ENCODE measurements at regions not wholly inside any gene's neighbourhood (a gene's known extent, or its start where the extent isn't known, plus 50 kb on each side); places are given as distances from the start of the nearest gene placed in this dataset.

- H3K36me3 Mint-ChIP-seq (ENCODE audit: low read depth) = no peaks in the 10 kb centered on the region
- no peak overlapping the region for H3K4me3 Mint-ChIP-seq
- ATAC-seq = no peak
- no peak for TF ChIP-seq CTCF (IDR thresholded peaks at IDR 0.05)
- ChIA-PET POLR2A (no interaction called here), CTCF (interaction anchor here (0.7 kb wide), 2 partner anchors 22 to 119 kb away, joined by 3 read pairs; no protein-coding TSS in a partner anchor)
- no peak overlapping the region for H3K27ac Mint-ChIP-seq
- intact Hi-C loops (cut with micrococcal nuclease) = no loop called here
- no peaks in the 10 kb centered on the region for H3K4me1 Mint-ChIP-seq (ENCODE audit: low read depth)
- peaks cover 15% of the 10 kb centered on the region for H3K27me3 Mint-ChIP-seq
- no peak for DNase-seq
- H3K9me3 Mint-ChIP-seq = no peaks in the 10 kb centered on the region
Observed at GRCh38 chr21:35909456-35910223, 150.7 kb downstream of the SETD4 start.

- H3K4me1 Mint-ChIP-seq (ENCODE audit: low read depth) = no peaks in the 10 kb centered on the region
- intact Hi-C loops (cut with micrococcal nuclease) = no loop called here
- ChIA-PET POLR2A (no interaction called here), CTCF (no interaction called here)
- H3K4me3 Mint-ChIP-seq = no peak overlapping the region
- no peak for TF ChIP-seq CTCF (IDR thresholded peaks at IDR 0.05)
- H3K27me3 Mint-ChIP-seq = peaks cover 13% of the 10 kb centered on the region
- DNase-seq (no peak), ATAC-seq (no peak)
- H3K27ac Mint-ChIP-seq = no peak overlapping the region
- no peaks in the 10 kb centered on the region for H3K36me3 Mint-ChIP-seq (ENCODE audit: low read depth)
- no peaks in the 10 kb centered on the region for H3K9me3 Mint-ChIP-seq
Observed at GRCh38 chr21:35908311-35909078, 151.8 kb downstream of the SETD4 start.

GRCh38 chr21:35906586-35906985, 153.7 kb downstream of the SETD4 start:
- no peaks in the 10 kb centered on the region for H3K9me3 Mint-ChIP-seq

GRCh38 chr21:35905963-35906345, 154.4 kb downstream of the SETD4 start:
- Mint-ChIP-seq H3K27me3 (no peaks in the 10 kb centered on the region), H3K36me3 (ENCODE audit: low read depth) (no peaks in the 10 kb centered on the region), H3K4me3 (no peak overlapping the region), H3K4me1 (ENCODE audit: low read depth) (no peaks in the 10 kb centered on the region), H3K27ac (no peak overlapping the region), H3K9me3 (no peaks in the 10 kb centered on the region)
- DNase-seq (no peak), ATAC-seq (no peak)
- ChIA-PET POLR2A (no interaction called here), CTCF (no interaction called here)
- no peak for TF ChIP-seq CTCF (IDR thresholded peaks at IDR 0.05)
- intact Hi-C loops (cut with micrococcal nuclease) = no loop called here

More at GRCh38 chr21:35906586-35906985, 153.7 kb downstream of the SETD4 start:
- Mint-ChIP-seq H3K36me3 (ENCODE audit: low read depth) (no peaks in the 10 kb centered on the region), H3K27me3 (no peaks in the 10 kb centered on the region), H3K27ac (no peak overlapping the region), H3K4me1 (ENCODE audit: low read depth) (no peaks in the 10 kb centered on the region), H3K4me3 (no peak overlapping the region)
- DNase-seq (no peak), ATAC-seq (no peak)
- no peak for TF ChIP-seq CTCF (IDR thresholded peaks at IDR 0.05)
- ChIA-PET POLR2A (no interaction called here), CTCF (no interaction called here)
- intact Hi-C loops (cut with micrococcal nuclease) = no loop called here

Measured in activated CD8-positive, alpha-beta T cell treated with anti-CD3 and anti-CD28 coated beads for 36 hours (primary cell).